ENCODE measurements at regions not wholly inside any gene's neighbourhood (a gene's known extent, or its start where the extent isn't known, plus 50 kb on each side); places are given as distances from the start of the nearest gene placed in this dataset.

DNA sequence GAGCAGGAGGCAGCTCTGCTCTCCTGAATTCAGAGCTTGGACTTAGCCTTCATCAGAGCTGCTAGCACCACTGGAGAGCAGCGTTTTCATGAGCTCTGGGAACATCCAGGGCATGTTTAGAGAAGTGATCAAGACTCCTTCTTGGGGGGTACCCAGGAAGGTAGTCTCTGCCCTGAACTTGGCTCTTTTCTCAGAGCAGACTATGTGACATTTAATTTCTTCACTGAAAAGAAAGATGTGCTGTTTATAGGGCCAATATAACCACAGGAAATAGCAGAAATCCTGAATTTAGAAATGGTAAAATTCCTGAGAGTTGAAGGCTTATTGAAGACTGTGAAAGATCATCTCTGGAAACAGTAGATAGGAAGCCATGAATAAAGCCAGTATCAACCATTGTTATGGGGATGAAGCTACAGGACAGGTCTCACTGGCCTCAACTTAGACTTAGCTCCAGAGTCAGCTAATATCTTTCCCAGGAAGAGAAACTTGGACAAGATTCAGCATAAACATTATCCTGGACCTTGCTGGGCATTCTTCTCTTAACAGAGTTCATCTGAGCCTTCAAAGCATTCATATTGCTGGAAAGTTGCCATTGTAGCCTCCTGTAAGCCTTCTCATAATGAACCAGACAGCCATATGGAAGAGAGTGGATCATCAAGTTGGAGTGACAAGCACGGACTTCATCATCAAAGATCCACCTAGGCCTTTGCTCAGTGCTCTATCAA is 386.6 kb upstream of the THBS1 start:
- no peak for DNase-seq

DNA sequence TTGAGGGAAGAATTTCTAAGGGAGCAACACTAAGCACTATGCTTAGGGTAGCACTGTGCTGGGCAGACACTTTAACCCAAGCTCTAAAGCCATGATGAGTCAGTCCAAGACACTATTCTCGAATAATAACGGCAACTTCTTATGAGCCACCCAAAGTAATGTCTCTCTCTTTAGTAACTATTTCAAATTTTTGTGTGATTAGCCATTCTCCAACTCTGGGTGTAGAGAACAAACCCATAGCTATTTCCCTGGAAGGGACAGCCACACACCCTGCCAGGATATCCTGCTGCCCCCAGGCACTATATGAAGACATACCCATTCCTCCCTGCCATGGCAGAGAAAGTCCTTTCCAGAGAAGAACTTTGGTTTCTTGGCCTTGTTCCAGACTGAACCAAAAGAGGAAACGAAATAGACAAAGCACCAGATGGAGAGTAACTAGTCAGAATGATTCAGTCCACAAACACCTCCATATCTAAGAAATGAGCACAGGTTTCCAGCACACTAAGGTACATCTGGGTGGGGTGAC is 384.9 kb upstream of the THBS1 start:
- no peak for DNase-seq

DNA sequence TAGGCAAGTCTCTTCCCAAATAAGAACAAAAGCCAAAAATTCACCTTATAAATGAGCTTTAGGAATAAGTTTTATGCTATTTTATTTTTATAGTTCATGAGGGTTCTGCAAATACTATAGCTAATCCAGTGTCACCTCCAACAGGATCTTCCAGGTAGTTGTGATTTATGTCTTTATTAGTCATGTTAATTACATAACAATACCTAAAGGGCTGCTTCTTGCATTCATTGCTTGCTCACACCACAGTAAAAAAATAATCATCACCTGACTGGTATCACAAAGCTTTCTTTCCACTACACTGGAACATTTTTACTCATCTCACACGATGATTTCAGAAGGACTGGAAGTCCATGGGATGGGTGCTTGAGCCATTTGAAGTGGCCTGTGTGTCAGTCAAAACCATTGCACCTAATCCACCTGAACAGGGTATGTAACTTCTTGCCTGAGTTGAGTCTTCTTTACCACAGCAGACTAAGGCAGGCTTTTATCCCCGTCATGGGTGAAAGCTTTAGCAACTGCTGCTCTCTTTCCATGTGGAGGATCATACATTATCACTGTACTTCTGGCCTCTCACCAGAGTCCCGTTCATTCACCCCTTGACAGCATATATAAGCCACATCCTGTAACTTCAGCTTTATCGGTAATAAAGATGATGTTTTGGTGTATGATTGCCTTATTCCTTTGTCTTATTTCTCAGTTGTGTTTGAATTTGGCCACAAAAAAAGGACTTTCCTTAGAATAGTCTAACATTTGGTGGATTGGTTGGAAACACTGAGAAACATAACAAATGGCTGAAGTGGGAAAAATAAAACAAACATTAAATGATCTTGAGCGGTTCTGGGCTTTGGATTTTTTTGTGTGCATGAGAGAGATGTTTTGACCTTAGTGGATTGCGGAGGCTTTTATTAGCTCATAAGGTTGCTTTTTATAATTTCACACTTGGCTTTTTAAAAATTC is 382.6 kb upstream of the THBS1 start:
- DNase-seq = no peak

DNA sequence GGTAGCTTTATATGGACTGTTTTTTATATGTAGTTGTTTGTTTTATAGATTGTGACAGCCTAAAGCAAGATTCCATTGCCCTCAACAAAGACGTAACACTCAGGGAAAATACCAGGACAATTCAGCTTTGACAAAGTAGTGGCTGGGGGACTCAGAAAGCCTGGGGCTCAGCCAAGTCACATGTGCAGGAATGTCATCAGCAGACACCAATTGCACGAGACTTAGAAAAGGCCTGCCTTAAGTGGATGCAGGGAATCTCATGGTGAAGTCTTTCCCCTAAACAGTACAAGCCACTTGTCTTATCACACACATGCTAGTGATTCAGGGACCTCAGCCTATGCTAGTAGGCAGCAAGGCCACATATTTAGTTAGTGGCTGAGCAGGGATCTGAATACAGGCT is 381.8 kb upstream of the THBS1 start:
- DNase-seq = no peak

DNA sequence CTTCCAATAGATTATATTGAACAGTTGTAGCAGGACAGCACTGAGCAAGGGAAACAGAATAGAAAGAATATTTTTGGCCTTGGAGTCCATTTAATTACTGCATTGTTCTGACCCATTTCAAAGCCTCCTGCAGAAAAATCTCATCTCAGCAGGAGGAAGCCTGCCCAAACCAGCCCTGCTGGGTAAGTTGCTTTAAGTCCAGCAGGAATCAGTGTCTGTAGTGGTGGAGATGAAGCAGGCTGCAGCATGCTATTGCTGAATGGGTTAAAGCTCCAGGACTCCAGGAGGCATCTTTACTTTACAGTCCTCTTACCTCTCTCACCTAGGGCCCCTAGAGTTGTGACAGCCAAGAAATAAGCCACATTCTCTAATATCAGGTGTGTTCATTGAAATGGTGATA is 380.3 kb upstream of the THBS1 start:
- no peak for DNase-seq

DNA sequence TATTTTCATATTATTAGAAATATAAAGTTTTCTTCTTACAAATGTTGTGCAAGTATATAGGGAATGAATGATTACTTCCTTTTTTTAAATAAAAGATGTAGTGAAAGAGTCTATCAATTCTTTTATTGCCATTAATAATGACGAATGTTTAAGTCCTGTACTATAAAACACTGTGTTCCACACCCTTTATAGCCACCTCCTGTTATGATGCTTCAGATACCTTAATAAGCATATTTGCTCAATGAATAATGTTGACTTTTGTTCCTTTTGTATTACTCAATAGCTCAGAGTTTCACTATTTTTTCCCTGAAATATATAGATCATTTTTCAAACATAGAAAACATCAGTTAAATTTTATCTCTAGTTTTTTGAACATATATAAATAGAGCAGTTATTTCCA is 378.2 kb upstream of the THBS1 start:
- DNase-seq = no peak

DNA sequence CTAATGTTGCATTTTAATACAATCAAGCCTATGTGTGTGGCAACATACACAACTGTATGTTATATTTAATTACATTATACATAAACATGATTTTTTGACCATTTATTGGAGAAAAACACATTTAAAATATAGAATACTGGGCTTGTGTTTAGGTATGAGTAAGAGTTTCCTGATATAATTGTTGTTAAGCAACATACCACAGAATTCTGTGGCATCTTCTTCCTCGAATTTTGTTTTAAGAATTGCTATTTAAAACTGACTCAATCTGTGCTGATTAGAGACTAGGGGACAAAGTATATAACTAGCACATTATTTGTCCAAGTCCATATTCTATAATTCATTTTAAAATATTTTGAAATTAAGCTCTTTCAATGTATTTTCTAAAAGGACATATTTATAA is 376.8 kb upstream of the THBS1 start:
- DNase-seq = no peak

DNA sequence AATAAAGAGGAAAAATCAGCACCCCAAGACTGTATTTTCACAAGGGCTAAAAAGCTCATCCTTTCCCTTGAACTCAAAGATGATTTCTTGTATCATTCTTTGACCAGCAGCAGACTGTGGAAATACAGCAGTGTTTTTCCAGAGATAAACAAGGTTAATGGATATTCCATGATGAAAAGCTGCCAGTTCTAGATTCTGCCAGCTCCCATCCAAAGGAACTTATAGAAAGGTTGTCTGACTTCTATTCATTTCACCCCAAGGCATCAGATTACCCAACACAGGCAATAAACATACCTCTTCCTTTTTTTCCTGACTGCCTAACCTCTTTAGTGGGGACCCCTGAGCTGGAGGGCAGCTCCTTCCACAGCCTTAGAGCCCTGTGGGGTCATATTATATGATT is 375.8 kb upstream of the THBS1 start:
- DNase-seq = no peak

DNA sequence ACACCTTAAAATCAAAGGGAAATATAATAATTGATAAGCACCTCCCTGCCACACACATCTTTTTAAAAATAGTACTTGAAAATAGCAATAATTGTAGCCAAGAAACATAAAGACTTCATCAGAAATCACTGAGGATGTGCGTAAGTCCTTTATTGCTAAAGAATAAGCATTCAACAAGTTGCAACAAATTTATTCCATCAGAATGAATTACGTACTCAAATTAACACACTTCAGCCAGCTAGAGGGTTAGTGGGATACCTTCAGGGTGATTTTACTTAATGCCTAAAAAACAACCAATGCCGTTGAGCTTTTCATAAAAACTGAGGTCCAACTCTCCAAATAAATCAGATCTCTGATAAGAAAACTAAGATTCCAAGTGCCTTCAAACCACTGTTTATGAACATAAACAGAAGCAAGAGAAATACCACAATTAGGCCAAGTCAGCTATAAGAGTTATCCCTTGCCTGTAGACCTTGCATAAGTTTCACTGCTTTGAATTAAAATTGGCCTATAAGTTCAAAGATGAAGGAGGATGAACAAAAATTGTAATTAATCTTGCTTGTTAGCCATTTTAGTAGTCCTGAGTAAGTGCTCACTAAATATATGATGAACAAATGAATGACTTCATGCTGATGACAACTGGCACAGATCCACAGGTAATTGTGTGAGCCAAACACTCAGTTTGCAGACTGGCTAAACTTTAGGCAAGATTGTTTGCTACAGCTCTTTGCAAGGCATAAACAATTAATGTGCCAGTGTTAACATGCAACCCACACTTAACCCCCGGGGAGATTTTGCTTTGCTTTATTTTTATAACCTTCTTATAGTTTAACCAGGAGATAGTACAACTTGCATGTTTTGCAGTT is 375.1 kb upstream of the THBS1 start:
- no peak for DNase-seq

DNA sequence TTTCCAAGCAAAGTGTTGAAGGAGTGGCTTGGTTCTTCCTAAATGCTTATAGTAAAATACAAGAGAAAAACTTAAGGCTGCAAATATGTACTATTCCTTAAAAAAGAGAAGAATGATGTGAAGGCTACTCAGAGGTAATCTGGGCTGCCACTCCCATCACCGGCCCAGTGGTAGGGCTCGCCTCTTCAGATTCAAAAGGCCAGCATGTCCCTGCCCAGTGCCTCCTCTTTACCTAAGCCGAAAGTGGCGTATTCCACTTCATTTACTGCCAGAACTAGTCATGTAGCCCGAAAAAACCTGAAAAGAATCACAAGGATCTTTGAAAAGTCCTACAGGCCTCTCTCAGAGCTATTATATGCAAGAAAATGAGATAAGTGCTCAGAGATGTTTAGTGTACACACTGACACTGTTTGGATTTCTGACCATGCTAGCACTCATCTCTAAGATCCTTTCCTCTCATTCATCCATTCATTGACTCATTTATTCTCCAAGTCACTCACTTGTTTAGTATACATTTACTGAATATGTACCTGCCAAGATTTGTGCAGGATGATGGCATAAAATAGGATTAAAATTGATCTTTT is 373.3 kb upstream of the THBS1 start:
- no peak for DNase-seq

DNA sequence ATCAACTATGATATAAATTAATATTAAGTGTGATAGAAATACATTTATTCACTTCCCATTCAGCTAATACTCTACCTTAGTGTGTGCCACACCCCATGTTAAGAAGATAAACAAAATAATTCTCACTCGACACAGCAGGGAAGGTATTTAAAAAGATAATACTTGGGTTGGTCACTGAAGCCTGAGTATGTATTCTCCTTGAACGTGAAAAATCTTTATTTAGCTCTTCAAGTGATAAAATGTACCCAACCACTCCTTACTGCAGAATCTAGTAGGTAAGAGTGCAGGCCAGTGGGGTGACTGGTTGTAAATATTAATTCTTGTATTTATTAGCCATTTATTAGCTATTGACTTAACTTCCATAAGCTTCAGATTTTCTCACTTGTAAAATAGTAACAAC is 372.7 kb upstream of the THBS1 start:
- DNase-seq = no peak

DNA sequence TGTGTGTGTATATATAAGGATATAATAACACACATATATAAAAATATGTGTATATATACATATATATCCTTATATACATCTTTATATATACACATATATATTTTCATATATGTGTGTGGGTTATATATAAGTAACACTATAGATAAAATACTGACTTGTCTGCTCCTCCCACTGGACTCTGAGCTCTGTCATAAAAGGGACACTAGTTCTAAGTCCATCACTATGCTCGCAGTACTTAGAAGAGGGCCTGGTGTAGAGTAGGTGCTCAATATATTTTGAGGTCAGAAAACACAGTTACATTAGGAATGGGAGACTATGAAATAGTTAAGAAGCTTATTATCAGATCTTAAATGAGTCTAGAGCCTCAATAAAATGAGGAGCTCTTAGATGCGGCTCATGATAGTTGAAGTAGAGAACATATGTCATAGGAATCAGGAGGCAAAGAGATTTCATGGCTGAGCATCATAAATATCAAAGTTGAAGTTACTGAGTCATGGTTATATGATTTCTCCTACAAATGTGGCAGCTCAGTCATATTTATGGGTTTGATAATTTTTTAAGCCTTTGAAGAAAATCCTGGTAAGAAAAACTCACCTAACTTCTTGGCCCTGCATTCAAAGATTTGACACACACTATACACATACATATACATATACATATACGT is 371.2 kb upstream of the THBS1 start:
- no peak for DNase-seq

DNA sequence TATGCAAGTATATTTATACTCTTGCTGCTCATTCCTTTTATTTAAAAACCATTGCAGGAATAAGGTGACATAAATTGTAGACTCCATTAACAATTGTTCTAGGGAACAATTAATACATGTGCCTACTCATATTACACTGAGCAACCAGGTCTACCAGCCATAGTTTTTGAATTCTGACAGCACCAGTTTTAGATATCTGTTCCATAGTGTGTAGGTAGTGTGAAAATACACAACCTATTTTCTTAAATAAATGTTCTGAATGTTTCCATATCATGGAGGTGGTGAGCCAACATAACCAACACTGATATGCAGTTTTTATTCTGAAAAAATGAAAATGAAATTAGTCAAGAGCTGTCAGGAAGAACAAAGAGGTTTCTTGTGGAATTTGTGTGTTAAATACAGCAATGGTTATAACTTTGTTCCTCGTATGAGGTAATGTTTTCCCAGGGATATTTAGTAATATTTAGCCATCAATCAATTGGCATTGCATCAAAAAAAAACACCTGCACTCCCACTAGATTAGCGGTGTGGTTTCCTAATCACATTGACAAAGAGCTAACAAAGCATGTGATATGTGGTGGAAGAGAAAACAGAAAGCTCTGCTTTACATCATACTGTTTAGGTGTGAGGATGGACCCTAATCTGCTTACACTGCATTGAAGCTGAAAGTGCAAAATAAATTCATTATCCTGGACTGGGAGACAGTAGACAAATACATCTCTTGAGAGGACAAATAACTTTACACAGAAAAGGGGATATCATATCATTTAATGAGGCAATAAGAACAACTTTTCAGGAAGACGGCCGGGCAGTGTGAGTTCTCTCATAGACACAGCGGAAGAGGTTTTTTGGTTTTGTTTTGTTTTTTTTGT is 369.5 kb upstream of the THBS1 start:
- DNase-seq = no peak

DNA sequence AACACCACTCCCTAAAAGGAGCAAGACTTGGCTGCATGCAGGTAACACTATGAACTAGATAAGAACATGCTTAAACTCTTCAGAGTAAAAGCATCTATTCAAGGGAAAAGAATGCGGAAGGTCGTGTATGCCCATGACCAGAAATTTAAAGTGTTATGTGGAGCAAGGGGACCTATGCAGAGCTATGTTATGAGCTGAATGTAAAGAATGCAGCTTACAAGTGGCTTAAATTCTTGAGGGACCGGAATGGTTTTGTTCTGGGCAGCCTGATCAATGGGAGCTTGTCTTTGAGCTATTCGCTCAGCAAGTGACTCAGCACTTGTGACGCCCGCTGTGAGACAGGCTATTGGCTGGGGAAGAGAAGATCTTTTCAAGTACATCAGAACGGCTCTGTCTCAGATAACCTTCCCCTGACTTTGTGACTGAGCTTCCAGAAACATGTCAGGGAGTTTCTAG is 367.5 kb upstream of the THBS1 start:
- DNase-seq = no peak

DNA sequence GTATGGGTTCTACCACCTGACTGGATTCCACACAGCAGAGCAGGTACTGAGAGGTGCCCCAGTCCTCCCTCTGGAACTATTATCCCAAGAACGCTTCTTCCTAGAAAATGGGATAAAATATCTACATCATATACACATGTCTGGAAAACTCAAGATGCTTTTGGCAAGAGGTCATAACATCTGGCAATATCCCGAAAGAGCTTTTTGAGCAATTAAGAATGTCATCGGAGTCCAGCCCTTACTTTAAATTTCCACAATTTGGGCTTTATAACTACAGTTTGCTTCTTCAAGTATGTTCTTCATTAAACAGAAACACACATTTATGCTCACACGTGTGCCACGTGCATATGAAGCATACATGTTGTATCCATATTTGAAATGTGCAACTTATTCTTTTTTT is 365.9 kb upstream of the THBS1 start:
- DNase-seq = no peak

DNA sequence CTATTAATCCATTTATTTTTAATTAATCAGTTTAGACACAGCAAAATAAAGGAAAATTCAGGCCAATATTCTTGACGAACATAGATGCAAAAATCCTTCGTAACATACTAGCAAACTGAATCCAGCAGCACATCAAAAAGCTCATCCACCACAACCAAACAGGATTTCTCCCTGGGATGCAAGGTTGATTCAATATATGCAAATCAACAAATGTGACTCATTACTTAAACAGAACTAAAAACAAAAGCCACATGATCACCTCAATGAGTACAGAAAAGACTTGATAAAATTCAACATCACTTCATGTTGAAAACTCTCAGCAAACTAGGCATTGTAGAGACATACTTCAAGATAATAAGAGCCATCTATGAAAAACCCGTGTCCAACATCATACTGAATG is 364.1 kb upstream of the THBS1 start:
- DNase-seq = no peak

DNA sequence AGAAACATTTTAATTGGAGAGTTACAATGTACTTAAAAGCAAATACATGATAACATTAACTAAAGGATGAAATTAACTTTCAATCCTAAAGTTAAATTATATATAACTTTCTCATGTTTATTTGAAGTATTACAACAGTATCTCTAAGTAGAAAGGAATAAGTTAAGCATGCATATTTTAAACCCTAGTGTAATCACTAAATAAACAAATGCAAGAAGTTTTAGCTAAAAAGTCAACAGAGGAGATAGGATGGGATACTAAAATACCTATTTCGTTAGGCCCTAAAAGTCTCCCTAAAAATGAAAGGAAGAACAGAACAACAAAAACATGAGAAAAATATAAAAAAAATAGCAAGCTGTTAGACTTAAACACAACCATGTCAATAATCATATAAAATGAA is 361.3 kb upstream of the THBS1 start:
- no peak for DNase-seq

DNA sequence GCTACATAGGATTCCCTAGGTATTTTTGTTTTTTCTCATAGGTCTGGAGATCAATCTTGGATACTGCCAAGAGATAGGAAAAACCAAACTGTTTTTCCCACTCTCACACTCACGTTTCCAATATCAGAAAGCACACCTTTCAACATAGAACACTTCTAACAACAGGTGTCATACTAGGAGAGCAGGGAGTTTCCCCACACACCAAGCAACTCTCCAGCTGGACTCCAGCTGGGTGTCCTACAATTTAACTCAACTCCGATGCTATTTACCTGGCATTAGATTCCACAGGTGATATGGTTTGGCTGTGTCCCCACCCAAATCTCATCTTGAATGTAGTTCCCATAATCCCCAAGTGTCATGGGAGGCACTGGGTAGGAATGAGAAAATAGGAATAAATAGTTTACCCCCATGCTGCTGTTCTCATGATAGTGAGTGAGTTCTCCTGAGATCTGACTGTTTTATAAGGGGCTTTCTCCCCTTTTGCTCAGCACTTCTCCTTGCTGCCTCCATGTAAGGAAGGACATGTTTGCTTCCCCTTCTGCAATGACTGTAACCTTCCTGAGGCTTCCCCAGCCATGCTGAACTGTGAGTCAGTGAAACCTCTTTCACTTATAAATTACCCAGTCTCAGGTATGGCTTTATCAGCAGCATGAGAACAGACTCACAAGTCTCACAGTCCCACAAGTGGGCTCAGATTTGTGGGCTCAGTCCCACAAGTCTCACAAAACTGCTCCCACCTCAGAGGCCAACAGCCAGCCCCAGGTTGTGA is 354.5 kb upstream of the THBS1 start:
- no peak for DNase-seq

DNA sequence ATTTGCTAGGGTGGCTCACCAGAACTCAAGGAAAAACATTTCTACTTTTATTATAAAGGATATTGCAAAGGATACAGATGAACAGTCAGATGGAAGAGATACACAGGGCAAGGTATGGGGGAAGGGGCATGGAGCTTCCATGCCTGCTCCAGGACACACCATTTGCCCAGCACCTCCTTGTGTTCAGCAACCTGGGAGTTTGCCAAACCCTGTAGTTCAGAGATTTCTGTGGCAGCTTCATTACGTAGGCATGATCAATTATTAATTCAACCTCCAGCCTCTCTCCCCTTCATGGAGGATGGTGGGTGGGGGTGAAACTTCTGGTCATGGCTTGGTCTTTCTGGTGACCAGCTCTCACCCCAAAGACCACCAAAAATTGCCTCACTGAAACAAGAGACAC is 353.9 kb upstream of the THBS1 start:
- no peak for DNase-seq

DNA sequence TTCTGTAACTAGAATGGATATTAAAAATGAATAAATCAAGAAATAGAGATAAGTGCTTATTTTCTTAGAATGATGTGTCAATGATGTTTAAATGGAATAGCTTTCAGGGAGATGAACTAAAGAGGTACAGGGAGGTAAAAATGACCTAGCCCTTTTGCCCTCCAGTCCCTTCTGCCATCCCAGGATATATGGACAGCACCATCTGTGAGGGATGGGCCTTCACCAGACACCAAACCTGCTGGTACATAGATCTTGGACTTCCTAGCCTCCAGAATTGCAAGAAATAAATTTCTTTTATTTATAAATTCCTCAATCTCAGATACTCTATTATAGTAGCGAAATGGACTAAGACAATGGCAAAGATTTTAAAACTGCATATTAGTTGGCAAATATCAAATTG is 352.0 kb upstream of the THBS1 start:
- no peak for DNase-seq
